Calu3 (cell line): ENCODE measurements at regions not wholly inside any gene's neighbourhood (a gene's known extent, or its start where the extent isn't known, plus 50 kb on each side); places are given as distances from the start of the nearest gene placed in this dataset.

Source experiments
- BruUV-seq: library from RNA; stranded (reverse); fragments of 400-500 nt; replicated peaks from 2 replicates; lab custom pipeline; 2021; lab: Mats Ljungman, UMichigan
- CTCF ChIA-PET: fragments of 300-600 bp; sonication (Branson Sonifier 250); formaldehyde crosslinking; loops from one replicate; lab custom pipeline; 2022; ENCODE audit warnings: antibody characterized with exemption; lab: Charles Lee
- DNase-seq: peaks from one replicate; pipeline ENCODE4 v3.0.0; 2022
- H3K27ac Mint-ChIP-seq: one replicate; pipeline ENCODE4 v1.8.0; 2022; ENCODE audit warnings: mixed read lengths; ENCODE audit not compliant: unreplicated experiment
- H3K27me3 Mint-ChIP-seq: one replicate; pipeline ENCODE4 v1.8.0; 2022; ENCODE audit warnings: mixed read lengths; ENCODE audit not compliant: unreplicated experiment
- H3K36me3 Mint-ChIP-seq: one replicate; pipeline ENCODE4 v1.8.0; 2022; ENCODE audit warnings: mild to moderate bottlenecking, moderate library complexity, mixed read lengths; ENCODE audit not compliant: insufficient read depth, unreplicated experiment
- H3K4me1 Mint-ChIP-seq: one replicate; pipeline ENCODE4 v1.8.0; 2022; ENCODE audit warnings: mild to moderate bottlenecking, low read depth, mixed read lengths; ENCODE audit not compliant: unreplicated experiment
- H3K4me3 Mint-ChIP-seq: one replicate; pipeline ENCODE4 v1.8.0; 2022; ENCODE audit warnings: mild to moderate bottlenecking, low read depth, moderate library complexity, mixed read lengths; ENCODE audit not compliant: unreplicated experiment
- H3K9me3 Mint-ChIP-seq: one replicate; pipeline ENCODE4 v1.8.0; 2022; ENCODE audit warnings: low read depth, mixed read lengths; ENCODE audit not compliant: unreplicated experiment
- intact Hi-C: fragments of 100-400 bp; cut with micrococcal nuclease; formaldehyde crosslinking; loops from one replicate; pipeline ENCODE4 v1.10.0; 2022; ENCODE audit not compliant: unreplicated experiment
- TF ChIP-seq, protein P1 (sequence below): fragments of 200-600 bp; IDR thresholded peaks from one replicate; pipeline ENCODE4 v1.8.0; 2022; ENCODE audit warnings: antibody characterized with exemption; ENCODE audit not compliant: unreplicated experiment

DNA sequence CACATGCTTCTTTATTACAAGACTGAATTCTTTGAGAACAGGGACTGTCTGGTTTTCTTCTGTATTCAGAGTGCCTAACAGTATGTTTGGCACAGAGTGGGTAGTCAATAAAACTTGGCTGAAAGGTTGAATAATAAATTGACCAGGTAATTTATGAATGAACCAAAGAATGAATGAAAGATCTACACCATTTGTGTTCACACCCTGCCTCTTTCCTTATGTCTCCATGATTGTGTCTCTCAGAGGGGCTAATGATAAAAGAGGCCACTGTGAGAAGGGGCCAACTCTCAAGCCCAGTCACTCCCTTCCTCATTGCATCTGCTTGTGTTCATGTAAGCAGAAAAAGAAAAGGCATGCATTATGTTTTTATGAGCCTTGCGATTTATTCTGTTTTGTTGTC, 569.7 kb upstream of the TENM4 start:
- H3K36me3 Mint-ChIP-seq, result no peaks in the 10 kb centered on the region
- intact Hi-C loops, result no loop called here
- peaks cover 9% of the 10 kb centered on the region for H3K9me3 Mint-ChIP-seq
- H3K4me1 Mint-ChIP-seq, result no peaks in the 10 kb centered on the region
- no peak for DNase-seq
- BruUV-seq, result no TSS peak
- H3K4me3 Mint-ChIP-seq, result no peak overlapping the region
- TF ChIP-seq, protein P1, sequence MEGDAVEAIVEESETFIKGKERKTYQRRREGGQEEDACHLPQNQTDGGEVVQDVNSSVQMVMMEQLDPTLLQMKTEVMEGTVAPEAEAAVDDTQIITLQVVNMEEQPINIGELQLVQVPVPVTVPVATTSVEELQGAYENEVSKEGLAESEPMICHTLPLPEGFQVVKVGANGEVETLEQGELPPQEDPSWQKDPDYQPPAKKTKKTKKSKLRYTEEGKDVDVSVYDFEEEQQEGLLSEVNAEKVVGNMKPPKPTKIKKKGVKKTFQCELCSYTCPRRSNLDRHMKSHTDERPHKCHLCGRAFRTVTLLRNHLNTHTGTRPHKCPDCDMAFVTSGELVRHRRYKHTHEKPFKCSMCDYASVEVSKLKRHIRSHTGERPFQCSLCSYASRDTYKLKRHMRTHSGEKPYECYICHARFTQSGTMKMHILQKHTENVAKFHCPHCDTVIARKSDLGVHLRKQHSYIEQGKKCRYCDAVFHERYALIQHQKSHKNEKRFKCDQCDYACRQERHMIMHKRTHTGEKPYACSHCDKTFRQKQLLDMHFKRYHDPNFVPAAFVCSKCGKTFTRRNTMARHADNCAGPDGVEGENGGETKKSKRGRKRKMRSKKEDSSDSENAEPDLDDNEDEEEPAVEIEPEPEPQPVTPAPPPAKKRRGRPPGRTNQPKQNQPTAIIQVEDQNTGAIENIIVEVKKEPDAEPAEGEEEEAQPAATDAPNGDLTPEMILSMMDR, result no peak
- no peaks in the 10 kb centered on the region for H3K27me3 Mint-ChIP-seq
- CTCF ChIA-PET, result no interaction called here
- no peak overlapping the region for H3K27ac Mint-ChIP-seq

GRCh38 chr11:80009081-80009480, 568.3 kb upstream of the TENM4 start:
- no TSS peak for BruUV-seq
- DNase-seq, result no peak

GRCh38 chr11:80007616-80008015, 566.8 kb upstream of the TENM4 start:
- H3K27ac Mint-ChIP-seq, result no peak overlapping the region

More at GRCh38 chr11:80009081-80009480, 568.3 kb upstream of the TENM4 start:
- Mint-ChIP-seq H3K9me3 (peaks cover 20% of the 10 kb centered on the region), H3K27ac (no peak overlapping the region), H3K36me3 (no peaks in the 10 kb centered on the region), H3K27me3 (no peaks in the 10 kb centered on the region), H3K4me1 (no peaks in the 10 kb centered on the region), H3K4me3 (no peak overlapping the region)
- CTCF ChIA-PET, result no interaction called here
- intact Hi-C loops, result no loop called here
- TF ChIP-seq, protein P1, result no peak

GRCh38 chr11:79990141-79990540, 549.3 kb upstream of the TENM4 start:
- CTCF ChIA-PET, result no interaction called here
- H3K9me3 Mint-ChIP-seq, result peaks cover 11% of the 10 kb centered on the region
- no peaks in the 10 kb centered on the region for H3K4me1 Mint-ChIP-seq
- no TSS peak for BruUV-seq
- no peaks in the 10 kb centered on the region for H3K27me3 Mint-ChIP-seq
- no peak overlapping the region for H3K4me3 Mint-ChIP-seq
- DNase-seq, result no peak
- intact Hi-C loops, result no loop called here
- no peak overlapping the region for H3K27ac Mint-ChIP-seq
- H3K36me3 Mint-ChIP-seq, result no peaks in the 10 kb centered on the region
- TF ChIP-seq, protein P1, result no peak

More at GRCh38 chr11:80007616-80008015, 566.8 kb upstream of the TENM4 start:
- H3K4me1 Mint-ChIP-seq, result no peaks in the 10 kb centered on the region
- H3K27me3 Mint-ChIP-seq, result no peaks in the 10 kb centered on the region
- H3K36me3 Mint-ChIP-seq, result no peaks in the 10 kb centered on the region
- TF ChIP-seq, protein P1, result no peak
- CTCF ChIA-PET, result no interaction called here
- no TSS peak for BruUV-seq
- H3K4me3 Mint-ChIP-seq, result no peak overlapping the region
- DNase-seq, result no peak
- H3K9me3 Mint-ChIP-seq, result peaks cover 17% of the 10 kb centered on the region
- intact Hi-C loops, result no loop called here
